ENCODE measurements at regions not wholly inside any gene's neighbourhood (a gene's known extent, or its start where the extent isn't known, plus 50 kb on each side); places are given as distances from the start of the nearest gene placed in this dataset.

GRCh38 chr11:44445500-44446365 lies 119.7 kb upstream of the CD82 start:
- Mint-ChIP-seq H3K4me3 (ENCODE audit: unreplicated experiment) (no peak overlapping the region), H3K4me1 (ENCODE audit: low read depth, unreplicated experiment) (no peaks in the 10 kb centered on the region), H3K36me3 (ENCODE audit: low read depth, unreplicated experiment) (peaks cover 3% of the 10 kb centered on the region), H3K27ac (ENCODE audit: unreplicated experiment) (no peak overlapping the region), H3K27me3 (ENCODE audit: low read depth, unreplicated experiment) (peaks cover 9% of the 10 kb centered on the region), H3K9me3 (ENCODE audit: unreplicated experiment) (peaks cover 9% of the 10 kb centered on the region)
- Histone ChIP-seq H3K4me3 (ENCODE audit: insufficient read depth, low read depth, low read length) (no peak overlapping the region), H3K4me1 (ENCODE audit: insufficient read depth, low read length) (no peaks in the 10 kb centered on the region), H4K20me1 (ENCODE audit: insufficient read depth, low read length) (no peaks in the 10 kb centered on the region), H3K79me2 (ENCODE audit: insufficient read depth, low read length) (no peaks in the 10 kb centered on the region), H3K9me3 (ENCODE audit: insufficient read depth, low read depth, low read length) (no peaks in the 10 kb centered on the region), H3K36me3 (ENCODE audit: insufficient read depth, low read length) (no peaks in the 10 kb centered on the region), H3K4me2 (ENCODE audit: low read length) (no peak overlapping the region), H3K9ac (ENCODE audit: low read length) (no peak overlapping the region), H3K27me3 (ENCODE audit: insufficient read depth, low read length) (peaks cover 2% of the 10 kb centered on the region), H2AFZ (ENCODE audit: low read depth, low read length) (no peak overlapping the region), H3K27ac (ENCODE audit: low read depth, low read length) (no peak overlapping the region)
- FAIRE-seq (no peak), DNase-seq (ENCODE audit: low read depth) (no peak)
- TF ChIP-seq EZH2 (IDR thresholded peaks at IDR 0.05; ENCODE audit: insufficient read depth, low read length) = no peak
- TF ChIP-seq CTCF (IDR thresholded peaks at IDR 0.05; ENCODE audit: insufficient read depth, low read depth, low read length) = no peak

- Histone ChIP-seq H2AFZ (ENCODE audit: low read depth, low read length) (no peak overlapping the region), H3K4me2 (ENCODE audit: low read length) (no peak overlapping the region), H4K20me1 (ENCODE audit: insufficient read depth, low read length) (no peaks in the 10 kb centered on the region), H3K79me2 (ENCODE audit: insufficient read depth, low read length) (no peaks in the 10 kb centered on the region), H3K9me3 (ENCODE audit: insufficient read depth, low read depth, low read length) (no peaks in the 10 kb centered on the region), H3K36me3 (ENCODE audit: insufficient read depth, low read length) (no peaks in the 10 kb centered on the region), H3K4me1 (ENCODE audit: insufficient read depth, low read length) (no peaks in the 10 kb centered on the region), H3K9ac (ENCODE audit: low read length) (no peak overlapping the region), H3K27me3 (ENCODE audit: insufficient read depth, low read length) (peaks cover 2% of the 10 kb centered on the region), H3K4me3 (ENCODE audit: insufficient read depth, low read depth, low read length) (no peak overlapping the region), H3K27ac (ENCODE audit: low read depth, low read length) (no peak overlapping the region)
- H3K27me3 Mint-ChIP-seq (ENCODE audit: low read depth, unreplicated experiment) = peaks cover 12% of the 10 kb centered on the region
- no peaks in the 10 kb centered on the region for H3K4me1 Mint-ChIP-seq (ENCODE audit: low read depth, unreplicated experiment)
- peaks cover 3% of the 10 kb centered on the region for H3K36me3 Mint-ChIP-seq (ENCODE audit: low read depth, unreplicated experiment)
- DNase-seq (ENCODE audit: low read depth) = no peak
- no peak overlapping the region for H3K27ac Mint-ChIP-seq (ENCODE audit: unreplicated experiment)
- H3K9me3 Mint-ChIP-seq (ENCODE audit: unreplicated experiment) = peaks cover 6% of the 10 kb centered on the region
- TF ChIP-seq EZH2 (IDR thresholded peaks at IDR 0.05; ENCODE audit: insufficient read depth, low read length) = no peak
- TF ChIP-seq CTCF (IDR thresholded peaks at IDR 0.05; ENCODE audit: insufficient read depth, low read depth, low read length) = no peak
- FAIRE-seq = no peak
- no peak overlapping the region for H3K4me3 Mint-ChIP-seq (ENCODE audit: unreplicated experiment)
Measured at GRCh38 chr11:44446366-44446762, 119.1 kb upstream of the CD82 start.

Measured in astrocyte (in vitro differentiated cells and primary cell).